Lower lobe of right lung (tissue), 2 donors: ENCODE measurements at regions not wholly inside any gene's neighbourhood (a gene's known extent, or its start where the extent isn't known, plus 50 kb on each side); places are given as distances from the start of the nearest gene placed in this dataset.

Experiments used
- ATAC-seq, 2 donors: fragments of 200-7000 bp; cut with Tn5 transposase; one replicate each; pipeline ENCODE4 v1.9.1; 2020 to 2022; ENCODE audit warnings: mild to moderate bottlenecking in 2 of 2, moderate library complexity in 2 of 2
- DNase-seq: peaks from one replicate; pipeline ENCODE4 v3.0.0-alpha.2; 2020
- H3K27ac ChIP-seq: fragments of 200-600 bp; one replicate; pipeline ENCODE4 v1.8.0; 2022
- H3K27me3 ChIP-seq: fragments of 200-600 bp; one replicate; pipeline ENCODE4 v1.8.0; 2022; ENCODE audit warnings: low read depth
- H3K36me3 ChIP-seq: fragments of 200-600 bp; one replicate; pipeline ENCODE4 v1.8.0; 2022; ENCODE audit warnings: mild to moderate bottlenecking
- H3K4me1 ChIP-seq: fragments of 200-600 bp; one replicate; pipeline ENCODE4 v1.8.0; 2022
- H3K4me3 ChIP-seq: fragments of 200-600 bp; one replicate; pipeline ENCODE4 v1.8.0; 2022; ENCODE audit warnings: mild to moderate bottlenecking
- H3K9me3 ChIP-seq: fragments of 200-600 bp; one replicate; pipeline ENCODE4 v1.8.0; 2022
- intact Hi-C: fragments of 100-400 bp; cut with DNase I; formaldehyde crosslinking; loops from one replicate; pipeline ENCODE4 v1.11.0; 2022
- TF ChIP-seq, protein P1 (sequence below): fragments of 200-600 bp; IDR thresholded peaks from one replicate; pipeline ENCODE4 v1.8.0; 2022; ENCODE audit warnings: antibody characterized with exemption, mild to moderate bottlenecking
- donor health status: DM: no; HTN: yes; CAD: no; lungs with severe emphysema.

DNA sequence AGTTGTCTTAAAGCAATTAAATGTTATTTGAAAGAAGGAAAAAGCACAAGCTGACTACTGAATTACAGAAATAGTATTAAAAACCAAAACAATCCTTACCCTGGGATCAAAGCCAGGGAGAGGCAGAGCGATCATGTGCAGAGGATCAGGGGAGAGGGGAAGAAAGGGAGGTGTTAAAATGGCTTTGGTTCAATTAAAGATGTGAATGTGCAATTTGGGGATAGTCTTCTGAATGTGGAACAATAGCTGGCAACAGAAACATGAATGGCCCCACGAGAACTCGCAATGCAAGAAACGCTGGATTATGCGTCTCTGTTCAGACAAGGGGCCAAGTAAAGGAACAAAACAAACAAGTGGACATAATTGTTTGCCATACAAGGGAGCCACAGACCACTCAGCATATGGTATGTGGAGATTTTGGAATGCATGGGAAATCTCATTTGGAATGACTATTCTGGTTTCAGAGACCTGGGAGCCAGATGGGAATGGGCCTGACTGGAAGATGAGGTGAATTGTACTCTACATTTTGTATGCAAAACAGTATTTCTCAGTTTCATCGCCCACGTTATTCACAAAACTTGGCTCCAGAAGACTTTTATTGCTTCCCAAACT lies 155.4 kb downstream of the SLC4A3 start:
- H3K27me3 ChIP-seq, result no peaks in the 10 kb centered on the region
- intact Hi-C loops, result no loop called here
- DNase-seq, result no peak
- H3K4me3 ChIP-seq, result no peak overlapping the region
- ATAC-seq, result no peak
- H3K27ac ChIP-seq, result no peak overlapping the region
- no peaks in the 10 kb centered on the region for H3K36me3 ChIP-seq
- TF ChIP-seq, protein P1, sequence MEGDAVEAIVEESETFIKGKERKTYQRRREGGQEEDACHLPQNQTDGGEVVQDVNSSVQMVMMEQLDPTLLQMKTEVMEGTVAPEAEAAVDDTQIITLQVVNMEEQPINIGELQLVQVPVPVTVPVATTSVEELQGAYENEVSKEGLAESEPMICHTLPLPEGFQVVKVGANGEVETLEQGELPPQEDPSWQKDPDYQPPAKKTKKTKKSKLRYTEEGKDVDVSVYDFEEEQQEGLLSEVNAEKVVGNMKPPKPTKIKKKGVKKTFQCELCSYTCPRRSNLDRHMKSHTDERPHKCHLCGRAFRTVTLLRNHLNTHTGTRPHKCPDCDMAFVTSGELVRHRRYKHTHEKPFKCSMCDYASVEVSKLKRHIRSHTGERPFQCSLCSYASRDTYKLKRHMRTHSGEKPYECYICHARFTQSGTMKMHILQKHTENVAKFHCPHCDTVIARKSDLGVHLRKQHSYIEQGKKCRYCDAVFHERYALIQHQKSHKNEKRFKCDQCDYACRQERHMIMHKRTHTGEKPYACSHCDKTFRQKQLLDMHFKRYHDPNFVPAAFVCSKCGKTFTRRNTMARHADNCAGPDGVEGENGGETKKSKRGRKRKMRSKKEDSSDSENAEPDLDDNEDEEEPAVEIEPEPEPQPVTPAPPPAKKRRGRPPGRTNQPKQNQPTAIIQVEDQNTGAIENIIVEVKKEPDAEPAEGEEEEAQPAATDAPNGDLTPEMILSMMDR, result no peak
- H3K9me3 ChIP-seq, result no peaks in the 10 kb centered on the region
- no peaks in the 10 kb centered on the region for H3K4me1 ChIP-seq

DNA sequence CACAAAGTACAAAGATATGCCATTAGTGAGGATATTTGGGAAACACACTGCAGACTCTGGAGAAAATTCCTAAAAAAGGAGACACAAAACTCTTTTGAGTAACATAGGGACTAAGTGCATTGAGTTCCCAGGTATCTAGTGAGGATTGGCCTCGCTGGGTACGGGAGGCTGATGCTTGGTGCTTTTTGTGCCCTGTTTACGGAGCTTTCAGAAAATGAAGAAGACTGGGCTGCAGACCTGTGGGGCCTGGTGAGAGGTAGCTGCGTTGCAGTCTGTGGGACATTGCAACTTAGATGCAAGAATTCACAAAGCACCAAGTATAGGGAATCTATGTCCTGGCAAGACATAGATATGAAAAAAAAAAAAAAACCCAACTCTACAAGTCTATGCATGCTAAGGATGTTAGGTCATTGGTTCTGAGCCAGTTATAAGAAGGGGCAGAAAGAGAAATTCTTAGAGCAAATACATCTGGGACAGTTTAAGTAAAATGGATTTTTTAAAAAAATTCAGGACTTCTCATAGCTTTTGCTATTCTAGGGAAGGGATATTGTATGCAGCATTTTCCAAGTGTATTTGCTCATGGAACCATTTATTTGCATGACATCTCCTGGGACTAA lies 156.0 kb downstream of the SLC4A3 start:
- intact Hi-C loops, result no loop called here
- no peak for ATAC-seq

DNA sequence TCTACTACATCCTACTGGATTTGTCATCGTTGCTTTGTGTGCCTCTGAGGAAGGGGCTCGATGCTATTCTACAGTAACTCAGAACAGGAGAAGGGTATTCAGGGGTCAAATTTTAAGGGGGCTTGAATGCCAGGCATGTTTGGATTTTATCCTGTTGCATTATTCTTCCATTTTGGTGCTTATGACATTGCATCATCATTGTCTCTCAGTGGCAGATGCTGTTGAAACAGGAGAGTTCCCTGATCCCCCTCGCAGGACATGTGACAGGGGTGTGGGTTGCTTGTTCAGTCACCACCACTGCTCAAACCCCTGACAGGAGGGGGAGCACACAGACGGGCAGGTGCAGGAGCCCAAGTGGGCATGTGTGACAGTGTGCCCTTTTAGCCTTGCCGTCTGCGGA lies 156.7 kb downstream of the SLC4A3 start:
- no peaks in the 10 kb centered on the region for H3K4me1 ChIP-seq
- H3K27ac ChIP-seq, result no peak overlapping the region
- H3K27me3 ChIP-seq, result no peaks in the 10 kb centered on the region
- H3K4me3 ChIP-seq, result no peak overlapping the region
- TF ChIP-seq, protein P1, result no peak
- H3K9me3 ChIP-seq, result no peaks in the 10 kb centered on the region
- intact Hi-C loops, result no loop called here
- ATAC-seq (no peak), DNase-seq (no peak)
- H3K36me3 ChIP-seq, result no peaks in the 10 kb centered on the region

More for the DNA sequence above, 156.0 kb downstream of the SLC4A3 start:
- H3K27me3 ChIP-seq, result no peaks in the 10 kb centered on the region
- no peaks in the 10 kb centered on the region for H3K4me1 ChIP-seq
- no peak overlapping the region for H3K27ac ChIP-seq
- H3K4me3 ChIP-seq, result no peak overlapping the region
- H3K36me3 ChIP-seq, result no peaks in the 10 kb centered on the region
- TF ChIP-seq, protein P1, result no peak
- H3K9me3 ChIP-seq, result no peaks in the 10 kb centered on the region
- no peak for DNase-seq

DNA sequence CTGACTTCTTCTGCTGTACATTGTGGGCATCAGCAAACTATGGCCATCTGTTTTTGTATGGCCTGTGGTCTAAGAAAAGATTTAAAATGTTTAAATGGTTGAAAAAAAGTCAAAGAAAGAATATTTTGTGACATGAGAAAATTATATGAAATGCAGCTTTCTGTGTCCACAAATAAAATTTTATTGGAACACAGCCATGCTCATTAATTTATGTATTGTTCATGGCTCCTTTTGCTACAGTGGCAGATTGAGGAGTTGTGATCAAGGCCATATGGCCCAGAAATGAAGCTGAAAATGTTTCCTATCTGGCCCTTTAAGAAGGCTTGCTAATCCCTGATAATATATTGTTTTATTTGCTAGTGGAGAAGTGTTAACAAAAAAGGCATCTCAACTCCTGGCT lies 162.0 kb downstream of the SLC4A3 start:
- intact Hi-C loops, result no loop called here

DNA sequence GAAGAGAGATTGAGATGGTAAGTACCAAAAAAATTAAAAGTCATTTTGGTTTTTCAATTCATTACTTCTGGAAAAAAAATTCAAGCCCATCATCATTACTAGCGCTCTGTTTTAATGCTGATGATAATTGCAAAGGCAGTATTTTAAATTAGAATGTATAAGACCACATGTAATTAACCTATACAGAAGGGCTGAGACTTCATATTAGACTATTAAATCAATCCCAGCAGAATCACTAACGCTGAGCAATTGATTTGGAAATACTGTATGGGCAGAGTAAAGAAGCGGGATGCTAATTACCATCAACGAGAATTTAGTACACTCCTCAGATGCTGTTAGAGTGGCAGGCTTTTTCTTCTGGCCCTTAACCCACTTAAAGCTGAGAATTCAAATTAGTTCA lies 165.0 kb downstream of the SLC4A3 start:
- Histone ChIP-seq H3K4me1 (no peaks in the 10 kb centered on the region), H3K4me3 (no peak overlapping the region), H3K36me3 (no peaks in the 10 kb centered on the region), H3K9me3 (no peaks in the 10 kb centered on the region), H3K27me3 (no peaks in the 10 kb centered on the region), H3K27ac (no peak overlapping the region)
- TF ChIP-seq, protein P1, result no peak
- ATAC-seq (no peak), DNase-seq (no peak)
- intact Hi-C loops, result no loop called here

More for the DNA sequence above, 162.0 kb downstream of the SLC4A3 start:
- Histone ChIP-seq H3K27me3 (no peaks in the 10 kb centered on the region), H3K27ac (no peak overlapping the region), H3K4me3 (no peak overlapping the region), H3K9me3 (no peaks in the 10 kb centered on the region), H3K4me1 (no peaks in the 10 kb centered on the region), H3K36me3 (no peaks in the 10 kb centered on the region)
- DNase-seq, result no peak
- ATAC-seq, result no peak
- TF ChIP-seq, protein P1, result no peak
